WTC11 (cell line): ENCODE measurements at regions not wholly inside any gene's neighbourhood (a gene's known extent, or its start where the extent isn't known, plus 50 kb on each side); places are given as distances from the start of the nearest gene placed in this dataset.

ENCODE experiments used
- ATAC-seq: fragments of 200-7000 bp; cut with Tn5 transposase; 2 replicates; pipeline ENCODE4 v1.10.0; 2021; ENCODE audit warnings: mild to moderate bottlenecking, moderate library complexity
- CTCF ChIA-PET: fragments of 300-600 bp; sonication (Branson Sonifier 250); formaldehyde crosslinking; loops from one replicate; lab custom pipeline; 2021; ENCODE audit warnings: antibody characterized with exemption; lab: Charles Lee
- POLR2A ChIA-PET: fragments of 350-600 bp; sonication (Branson Sonifier 250); formaldehyde crosslinking; loops from one replicate; lab custom pipeline; 2021; ENCODE audit warnings: antibody characterized with exemption; lab: Charles Lee
- DNase-seq: peaks from one replicate; pipeline ENCODE4 v3.0.0; 2021; ENCODE audit warnings: low spot score
- H3K27ac Mint-ChIP-seq: 2 replicates; pipeline ENCODE4 v1.8.0; 2021; ENCODE audit warnings: mixed read lengths
- H3K27me3 Mint-ChIP-seq: 2 replicates; pipeline ENCODE4 v1.8.0; 2021; ENCODE audit warnings: low read depth, mild to moderate bottlenecking, moderate library complexity, mixed read lengths
- H3K36me3 Mint-ChIP-seq: 2 replicates; pipeline ENCODE4 v1.8.0; 2021; ENCODE audit warnings: mixed read lengths
- H3K4me1 Mint-ChIP-seq: 2 replicates; pipeline ENCODE4 v1.8.0; 2022; ENCODE audit warnings: mixed read lengths
- H3K4me3 Mint-ChIP-seq: 2 replicates; pipeline ENCODE4 v1.8.0; 2021; ENCODE audit warnings: mild to moderate bottlenecking, moderate library complexity, mixed read lengths
- H3K9me3 Mint-ChIP-seq: 2 replicates; pipeline ENCODE4 v1.8.0; 2021; ENCODE audit warnings: mixed read lengths
- ARID4B ChIP-seq: sonication (generic); formaldehyde crosslinking; IDR thresholded peaks from 2 replicates; pipeline ENCODE4 v1.8.0; 2023; ENCODE audit warnings: missing genetic modification reagents, mild to moderate bottlenecking, borderline replicate concordance
- ATF6 ChIP-seq: sonication (generic); formaldehyde crosslinking; IDR thresholded peaks from 2 replicates; pipeline ENCODE4 v1.8.1; 2023; ENCODE audit warnings: mild to moderate bottlenecking, missing genetic modification reagents
- CBFB ChIP-seq: sonication (generic); formaldehyde crosslinking; IDR thresholded peaks from 2 replicates; pipeline ENCODE4 v1.8.1; 2022; ENCODE audit warnings: mild to moderate bottlenecking, low read depth, missing genetic modification reagents
- E2F1 ChIP-seq: sonication (generic); formaldehyde crosslinking; IDR thresholded peaks from 2 replicates; pipeline ENCODE4 v1.8.0; 2022; ENCODE audit warnings: mild to moderate bottlenecking, missing genetic modification reagents
- E2F5 ChIP-seq: sonication (generic); formaldehyde crosslinking; IDR thresholded peaks from 2 replicates; pipeline ENCODE4 v1.8.1; 2022; ENCODE audit warnings: mild to moderate bottlenecking, moderate library complexity, missing genetic modification reagents
- FOXK1 ChIP-seq: sonication (generic); formaldehyde crosslinking; IDR thresholded peaks from 2 replicates; pipeline ENCODE4 v1.8.0; 2022; ENCODE audit warnings: mild to moderate bottlenecking, moderate library complexity, missing genetic modification reagents
- GTF2I ChIP-seq: fragments of 250-450 bp; sonication (Bioruptor Pico); conservative IDR thresholded peaks from 2 replicates; pipeline ENCODE4 v1.4.0; 2021; ENCODE audit warnings: mild to moderate bottlenecking
- IRF1 ChIP-seq: sonication (generic); formaldehyde crosslinking; IDR thresholded peaks from 2 replicates; pipeline ENCODE4 v1.8.0; 2023; ENCODE audit warnings: missing genetic modification reagents
- MYBL2 ChIP-seq: sonication (generic); formaldehyde crosslinking; IDR thresholded peaks from 2 replicates; pipeline ENCODE4 v1.8.1; 2023; ENCODE audit warnings: mild to moderate bottlenecking, moderate library complexity, missing genetic modification reagents
- SP1 ChIP-seq: sonication (generic); formaldehyde crosslinking; conservative IDR thresholded peaks from 2 replicates; pipeline ENCODE4 v1.8.1; 2022; ENCODE audit warnings: missing genetic modification reagents
- STAT6 ChIP-seq: sonication (generic); formaldehyde crosslinking; conservative IDR thresholded peaks from 2 replicates; pipeline ENCODE4 v1.8.1; 2023; ENCODE audit warnings: mild to moderate bottlenecking, low read depth, missing genetic modification reagents, moderate library complexity
- TEAD1 ChIP-seq: sonication (generic); formaldehyde crosslinking; IDR thresholded peaks from 2 replicates; pipeline ENCODE4 v1.8.0; 2022; ENCODE audit warnings: mild to moderate bottlenecking, missing genetic modification reagents
- USF1 ChIP-seq: sonication (generic); formaldehyde crosslinking; IDR thresholded peaks from 2 replicates; pipeline ENCODE4 v1.8.0; 2022; ENCODE audit warnings: mild to moderate bottlenecking, missing genetic modification reagents
- USF2 ChIP-seq: sonication (generic); formaldehyde crosslinking; IDR thresholded peaks from 2 replicates; pipeline ENCODE4 v1.8.1; 2023; ENCODE audit warnings: mild to moderate bottlenecking, missing genetic modification reagents, moderate library complexity
- ZBTB43 ChIP-seq: sonication (generic); formaldehyde crosslinking; IDR thresholded peaks from 2 replicates; pipeline ENCODE4 v1.8.1; 2023; ENCODE audit warnings: mild to moderate bottlenecking, missing genetic modification reagents
- ZNF423 ChIP-seq: fragments of 250-450 bp; sonication (Bioruptor Pico); IDR thresholded peaks from 2 replicates; pipeline ENCODE4 v2.1.2; 2022; ENCODE audit warnings: mild to moderate bottlenecking, moderate library complexity

- Mint-ChIP-seq H3K4me3 (no peak overlapping the region), H3K4me1 (no peaks in the 10 kb centered on the region), H3K36me3 (peaks cover 7% of the 10 kb centered on the region), H3K9me3 (peaks cover 13% of the 10 kb centered on the region), H3K27me3 (no peaks in the 10 kb centered on the region; the same call in 1 of the 2 replicates), H3K27ac (no peak overlapping the region)
- DNase-seq (no peak), ATAC-seq (no peak)
- TF ChIP-seq GTF2I = no peak
- ChIA-PET CTCF (no interaction called here), POLR2A (no interaction called here)
These were observed 739.9 kb upstream of the AMOT start for GRCh38 chrX:113580486-113580885.

GRCh38 chrX:113558576-113558975 is 717.9 kb upstream of the AMOT start:
- Mint-ChIP-seq H3K27ac (no peak overlapping the region), H3K4me3 (no peak overlapping the region), H3K4me1 (0 out of 2 replicates have a peak, but pooled peaks cover 7% of the 10 kb centered on the region), H3K27me3 (no peaks in the 10 kb centered on the region), H3K9me3 (no peaks in the 10 kb centered on the region), H3K36me3 (no peaks in the 10 kb centered on the region)
- no peak for DNase-seq
- CTCF ChIA-PET = no interaction called here
- TF ChIP-seq ATF6 (no peak), ARID4B (no peak), USF2 (CRISPR knock-in tag) (no peak), SP1 (no peak), E2F5 (no peak), E2F1 (no peak), STAT6 (CRISPR knock-in tag) (no peak)
- POLR2A ChIA-PET = no interaction called here
- ATAC-seq = no peak

GRCh38 chrX:113551919-113552318 is 711.3 kb upstream of the AMOT start:
- Mint-ChIP-seq H3K9me3 (no peaks in the 10 kb centered on the region), H3K4me1 (peaks cover 15% of the 10 kb centered on the region; the same call in 1 of the 2 replicates), H3K27me3 (no peaks in the 10 kb centered on the region), H3K4me3 (no peak overlapping the region), H3K27ac (no peak overlapping the region), H3K36me3 (no peaks in the 10 kb centered on the region)
- no peak for DNase-seq
- POLR2A ChIA-PET = no interaction called here
- ATAC-seq = no peak
- CTCF ChIA-PET = no interaction called here
- TF ChIP-seq CBFB (CRISPR knock-in tag) (no peak), IRF1 (CRISPR knock-in tag) (no peak), E2F5 (no peak), SP1 (no peak), FOXK1 (no peak), USF1 (no peak), MYBL2 (CRISPR knock-in tag) (no peak), ZBTB43 (CRISPR knock-in tag) (no peak), TEAD1 (CRISPR knock-in tag) (no peak), ZNF423 (CRISPR knock-in tag) (no peak)
